ENCODE measurements at regions not wholly inside any gene's neighbourhood (a gene's known extent, or its start where the extent isn't known, plus 50 kb on each side); places are given as distances from the start of the nearest gene placed in this dataset.

DNA sequence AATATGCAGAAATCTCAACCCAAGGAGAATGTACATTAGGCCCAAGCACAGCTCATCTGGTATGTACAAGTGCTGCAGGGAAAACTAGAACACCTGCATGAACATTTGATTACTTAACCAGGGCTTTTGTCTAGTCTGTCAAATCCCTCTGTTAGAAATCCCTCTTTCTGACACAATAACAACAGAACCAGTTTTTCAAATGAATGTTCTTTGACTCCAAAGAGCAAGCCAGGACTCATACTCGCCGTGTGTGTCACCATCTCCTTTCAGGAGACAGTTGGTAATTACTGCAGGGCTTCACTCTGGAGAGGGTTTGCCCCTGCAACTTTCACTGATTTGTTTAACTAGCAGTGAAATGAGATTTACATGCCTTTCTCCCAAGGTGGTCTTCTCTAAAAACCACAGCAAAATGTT lies 143.0 kb upstream of the FAM241A start:
- no peaks in the 10 kb centered on the region for H3K36me3 ChIP-seq
- no peak overlapping the region for H3K4me3 ChIP-seq (ENCODE audit: low read depth, low read length)
- no peaks in the 10 kb centered on the region for H3K9me3 ChIP-seq (ENCODE audit: severe bottlenecking)
- TF ChIP-seq CTCF (IDR thresholded peaks at IDR 0.05; ENCODE audit: low read depth, low read length): no peak
- no peak for DNase-seq
- peak overlapping the region; percentile 66 for H3K27ac ChIP-seq
- H3K27me3 ChIP-seq (ENCODE audit: insufficient read depth, low read depth, severe bottlenecking): no peaks in the 10 kb centered on the region

DNA sequence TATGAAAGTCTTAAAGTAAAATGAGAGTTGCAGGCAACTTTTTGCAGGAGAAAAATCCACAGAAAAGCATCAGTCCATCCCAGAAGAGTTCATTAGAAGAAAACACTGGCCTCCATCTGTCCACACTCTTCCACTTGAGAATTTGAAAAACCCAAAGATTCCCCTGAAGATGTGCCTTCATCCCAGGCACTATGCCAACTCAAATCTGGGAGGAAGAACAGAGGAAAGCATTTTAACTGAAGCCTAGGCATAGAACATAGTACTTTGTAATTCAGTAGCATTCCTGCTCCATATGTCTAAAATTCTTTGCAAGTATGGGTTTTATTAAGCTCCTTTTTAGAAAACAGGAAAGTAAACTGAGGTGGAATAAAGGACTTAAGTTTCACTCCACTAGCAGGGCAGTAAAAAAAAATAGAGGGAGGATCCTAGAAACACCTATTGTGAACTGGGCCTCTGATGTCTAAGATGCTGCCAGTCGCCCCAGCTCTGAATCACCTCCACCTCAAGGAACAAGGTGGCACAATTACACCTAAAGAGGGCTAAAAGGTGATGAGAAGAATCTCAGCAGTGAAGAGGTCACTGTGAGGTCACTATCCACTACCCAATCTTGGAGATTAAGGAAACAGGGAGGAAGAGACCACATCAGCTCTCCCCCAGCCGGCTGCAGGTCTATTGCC lies 141.9 kb upstream of the FAM241A start:
- no peak for TF ChIP-seq CTCF (IDR thresholded peaks at IDR 0.05; ENCODE audit: low read depth, low read length)
- Histone ChIP-seq H3K36me3 (no peaks in the 10 kb centered on the region), H3K27me3 (ENCODE audit: insufficient read depth, low read depth, severe bottlenecking) (no peaks in the 10 kb centered on the region), H3K9me3 (ENCODE audit: severe bottlenecking) (no peaks in the 10 kb centered on the region), H3K4me3 (ENCODE audit: low read depth, low read length) (no peak overlapping the region), H3K27ac (no peak overlapping the region)
- DNase-seq: no peak

GRCh38 chr4:112005027-112005426 lies 140.2 kb upstream of the FAM241A start:
- Histone ChIP-seq H3K36me3 (no peaks in the 10 kb centered on the region), H3K27ac (0 out of 2 replicates have a peak overlapping the region, but pooled peaks have one; percentile 12), H3K4me3 (ENCODE audit: low read depth, low read length) (no peak overlapping the region), H3K27me3 (ENCODE audit: insufficient read depth, low read depth, severe bottlenecking) (no peaks in the 10 kb centered on the region), H3K9me3 (ENCODE audit: severe bottlenecking) (no peaks in the 10 kb centered on the region)
- no peak for DNase-seq
- TF ChIP-seq CTCF (IDR thresholded peaks at IDR 0.05; ENCODE audit: low read depth, low read length): no peak

GRCh38 chr4:112007391-112007790 lies 137.9 kb upstream of the FAM241A start:
- DNase-seq: no peak
- Histone ChIP-seq H3K27ac (no peak overlapping the region), H3K27me3 (ENCODE audit: insufficient read depth, low read depth, severe bottlenecking) (no peaks in the 10 kb centered on the region), H3K4me3 (ENCODE audit: low read depth, low read length) (no peak overlapping the region), H3K36me3 (no peaks in the 10 kb centered on the region), H3K9me3 (ENCODE audit: severe bottlenecking) (no peaks in the 10 kb centered on the region)
- no peak for TF ChIP-seq CTCF (IDR thresholded peaks at IDR 0.05; ENCODE audit: low read depth, low read length)

GRCh38 chr4:112015960-112016359 lies 129.3 kb upstream of the FAM241A start:
- no peak for DNase-seq
- H3K9me3 ChIP-seq (ENCODE audit: severe bottlenecking): no peaks in the 10 kb centered on the region
- no peak overlapping the region for H3K27ac ChIP-seq
- no peaks in the 10 kb centered on the region for H3K27me3 ChIP-seq (ENCODE audit: insufficient read depth, low read depth, severe bottlenecking)
- H3K4me3 ChIP-seq (ENCODE audit: low read depth, low read length): no peak overlapping the region
- TF ChIP-seq CTCF (IDR thresholded peaks at IDR 0.05; ENCODE audit: low read depth, low read length): no peak
- H3K36me3 ChIP-seq: no peaks in the 10 kb centered on the region

DNA sequence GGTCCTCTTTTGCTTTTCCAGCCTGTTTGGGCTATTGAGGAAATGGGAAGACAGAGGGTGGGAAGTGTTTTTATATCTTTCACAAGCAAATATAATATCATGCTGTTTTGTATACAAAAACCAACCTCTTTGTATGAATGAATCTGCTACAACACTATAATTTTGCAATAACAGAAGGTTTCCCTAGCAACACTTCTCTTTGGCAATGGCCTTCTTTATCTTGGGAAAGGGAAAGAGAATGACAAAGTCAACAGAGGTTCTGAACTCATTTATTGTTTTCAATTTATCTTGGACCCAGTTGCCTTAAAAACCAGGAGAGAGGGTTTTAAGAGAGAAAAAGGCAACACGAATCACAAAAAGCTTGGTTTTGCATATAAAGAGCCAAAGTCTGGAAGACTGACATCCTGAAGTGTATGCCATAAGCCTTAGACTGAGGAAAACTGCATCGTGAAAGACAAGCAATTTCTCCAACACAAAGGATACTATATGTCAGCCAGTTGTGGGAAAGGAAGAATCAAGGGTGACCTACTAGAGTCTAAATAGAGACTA lies 121.8 kb upstream of the FAM241A start:
- Histone ChIP-seq H3K27ac (no peak overlapping the region), H3K36me3 (no peaks in the 10 kb centered on the region), H3K27me3 (ENCODE audit: insufficient read depth, low read depth, severe bottlenecking) (no peaks in the 10 kb centered on the region), H3K9me3 (ENCODE audit: severe bottlenecking) (peaks cover 6% of the 10 kb centered on the region), H3K4me3 (ENCODE audit: low read depth, low read length) (no peak overlapping the region)
- no peak for DNase-seq
- no peak for TF ChIP-seq CTCF (IDR thresholded peaks at IDR 0.05; ENCODE audit: low read depth, low read length)

Measured in WERI-Rb-1 (cell line).